ENCODE measurements at regions not wholly inside any gene's neighbourhood (a gene's known extent, or its start where the extent isn't known, plus 50 kb on each side); places are given as distances from the start of the nearest gene placed in this dataset.

GRCh38 chr4:111483375-111484169 lies 661.7 kb upstream of the FAM241A start:
- TF ChIP-seq CTCF (IDR thresholded peaks at IDR 0.05) (no peak), EZH2 (IDR thresholded peaks at IDR 0.05; ENCODE audit: borderline replicate concordance, insufficient read depth, low read depth, low read length, poor library complexity, severe bottlenecking) (no peak)
- CTCF ChIA-PET = no interaction called here
- no peak overlapping the region for H3K4me3 ChIP-seq (ENCODE audit: control extremely low read depth in 1 of 5, extremely low read depth in 1 of 5, insufficient read depth in 1 of 5, low read depth in 2 of 5, low read length in 4 of 5)
- H3K4me2 ChIP-seq (replicated peaks; ENCODE audit: low read depth, low read length, poor library complexity, severe bottlenecking) = no peak overlapping the region
- no peak overlapping the region for H3K9ac ChIP-seq (ENCODE audit: low read length)
- no peaks in the 10 kb centered on the region for H3K27me3 ChIP-seq (replicated peaks in 1 of 4; ENCODE audit: control extremely low read depth in 1 of 4, control insufficient read depth in 3 of 4, insufficient read depth in 4 of 4, low read length in 3 of 4)
- no peak for ATAC-seq (ENCODE audit: low read depth)
- no peaks in the 10 kb centered on the region for H3K36me3 ChIP-seq (replicated peaks in 1 of 2; ENCODE audit: control extremely low read depth in 1 of 2, control insufficient read depth in 1 of 2, extremely low read depth in 1 of 2, insufficient read depth in 2 of 2, low read length in 1 of 2)
- peak; percentile 1 for DNase-seq
- no peak overlapping the region for H3K4me3 Mint-ChIP-seq
- peaks cover 2% of the 10 kb centered on the region for H3K9me3 Mint-ChIP-seq (ENCODE audit: insufficient read depth)
- H3K27ac ChIP-seq (ENCODE audit: low read length in 2 of 2) = no peak overlapping the region
- H3K79me2 ChIP-seq (ENCODE audit: control insufficient read depth, insufficient read depth, low read length) = no peaks in the 10 kb centered on the region
- no peaks in the 10 kb centered on the region for H3K4me1 Mint-ChIP-seq
- no peaks in the 10 kb centered on the region for H3K27me3 Mint-ChIP-seq
- intact Hi-C loops (cut with micrococcal nuclease) = no loop called here
- H2AFZ ChIP-seq (ENCODE audit: insufficient read depth, low read depth, low read length, poor library complexity, severe bottlenecking) = no peak overlapping the region
- H3K9me3 ChIP-seq (ENCODE audit: control extremely low read depth in 1 of 3, control insufficient read depth in 2 of 3, insufficient read depth in 1 of 3, low read length in 2 of 3) = peaks cover 0 to 6% (median 0%) of the 10 kb centered on the region in 3 donors
- no peak overlapping the region for H3K27ac Mint-ChIP-seq
- POLR2A ChIA-PET = no interaction called here
- no peaks in the 10 kb centered on the region for H3K4me1 ChIP-seq (ENCODE audit: control insufficient read depth in 2 of 2, insufficient read depth in 2 of 2, low read length in 2 of 2)
- WGBS (ENCODE audit: insufficient coverage) = 95% methylated on average over 8 of the region's 8 CpGs
- no peaks in the 10 kb centered on the region for H4K20me1 ChIP-seq (ENCODE audit: control insufficient read depth, insufficient read depth, low read length, poor library complexity, severe bottlenecking)

DNA sequence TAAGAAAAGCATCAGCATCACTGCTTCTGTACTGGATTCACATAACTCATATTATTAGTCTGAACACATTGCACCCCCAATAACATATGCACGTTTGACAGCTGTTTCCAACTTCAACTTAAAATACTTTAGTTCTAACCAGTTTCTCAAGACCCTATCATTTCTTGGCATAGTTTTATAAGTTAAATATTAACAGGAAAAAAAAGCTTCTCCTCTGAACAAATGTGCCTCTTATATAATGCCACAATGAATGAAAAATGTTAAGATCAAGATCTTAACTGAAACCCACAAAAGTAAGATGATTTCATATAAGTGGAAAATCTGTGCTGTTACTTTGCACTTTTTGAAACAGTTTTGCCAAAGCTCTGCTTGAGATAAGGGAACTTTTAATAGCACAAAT lies 652.8 kb upstream of the FAM241A start:
- no peak for DNase-seq
- Mint-ChIP-seq H3K4me1 (no peaks in the 10 kb centered on the region), H3K27me3 (no peaks in the 10 kb centered on the region), H3K27ac (no peak overlapping the region), H3K4me3 (no peak overlapping the region), H3K9me3 (ENCODE audit: insufficient read depth) (peaks cover 2% of the 10 kb centered on the region)
- no peak for ATAC-seq (ENCODE audit: low read depth)
- H4K20me1 ChIP-seq (ENCODE audit: control insufficient read depth, insufficient read depth, low read length, poor library complexity, severe bottlenecking) = no peaks in the 10 kb centered on the region
- H3K36me3 ChIP-seq (replicated peaks in 1 of 2; ENCODE audit: control extremely low read depth in 1 of 2, control insufficient read depth in 1 of 2, extremely low read depth in 1 of 2, insufficient read depth in 2 of 2, low read length in 1 of 2) = no peaks in the 10 kb centered on the region
- H3K9ac ChIP-seq (ENCODE audit: low read length) = no peak overlapping the region
- ChIA-PET POLR2A (no interaction called here), CTCF (no interaction called here)
- no peaks in the 10 kb centered on the region for H3K79me2 ChIP-seq (ENCODE audit: control insufficient read depth, insufficient read depth, low read length)
- H2AFZ ChIP-seq (ENCODE audit: insufficient read depth, low read depth, low read length, poor library complexity, severe bottlenecking) = no peak overlapping the region
- TF ChIP-seq EZH2 (IDR thresholded peaks at IDR 0.05; ENCODE audit: borderline replicate concordance, insufficient read depth, low read depth, low read length, poor library complexity, severe bottlenecking) (no peak), CTCF (IDR thresholded peaks at IDR 0.05) (no peak)
- no peak overlapping the region for H3K4me2 ChIP-seq (replicated peaks; ENCODE audit: low read depth, low read length, poor library complexity, severe bottlenecking)
- H3K4me3 ChIP-seq (ENCODE audit: control extremely low read depth in 1 of 5, extremely low read depth in 1 of 5, insufficient read depth in 1 of 5, low read depth in 2 of 5, low read length in 4 of 5) = no peak overlapping the region
- H3K27ac ChIP-seq (ENCODE audit: low read length in 2 of 2) = no peak overlapping the region
- H3K4me1 ChIP-seq (ENCODE audit: control insufficient read depth in 2 of 2, insufficient read depth in 2 of 2, low read length in 2 of 2) = no peaks in the 10 kb centered on the region
- no peaks in the 10 kb centered on the region for H3K9me3 ChIP-seq (ENCODE audit: control extremely low read depth in 1 of 3, control insufficient read depth in 2 of 3, insufficient read depth in 1 of 3, low read length in 2 of 3)
- intact Hi-C loops (cut with micrococcal nuclease) = no loop called here
- WGBS (ENCODE audit: insufficient coverage) = no CpG with 5 or more reads among the region's 1 CpG
- no peaks in the 10 kb centered on the region for H3K27me3 ChIP-seq (replicated peaks in 1 of 4; ENCODE audit: control extremely low read depth in 1 of 4, control insufficient read depth in 3 of 4, insufficient read depth in 4 of 4, low read length in 3 of 4)

Data from B cell (primary cell).